Esophagus mucosa (tissue), 1 donor: ENCODE measurements at regions not wholly inside any gene's neighbourhood (a gene's known extent, or its start where the extent isn't known, plus 50 kb on each side); places are given as distances from the start of the nearest gene placed in this dataset.

Experiments
- ATAC-seq: fragments of 200-7000 bp; cut with Tn5 transposase; one replicate; pipeline ENCODE4 v1.9.1; 2020
- donor health status: DM: yes; HTN: yes; CAD: no.

GRCh38 chr2:3099860-3100234, 277.8 kb downstream of the EIPR1 start:
- ATAC-seq, result no peak

GRCh38 chr2:3099145-3099859, 278.3 kb downstream of the EIPR1 start:
- ATAC-seq, result peak; percentile 65

GRCh38 chr2:3098231-3098630, 279.4 kb downstream of the EIPR1 start:
- ATAC-seq, result no peak

- no peak for ATAC-seq
These were observed 279.8 kb downstream of the EIPR1 start for GRCh38 chr2:3097804-3098203.

GRCh38 chr2:3094999-3095958, 282.3 kb downstream of the EIPR1 start:
- no peak for ATAC-seq

- ATAC-seq, result no peak
These were observed 283.3 kb downstream of the EIPR1 start for GRCh38 chr2:3094318-3094717.

GRCh38 chr2:3091696-3092095, 285.9 kb downstream of the EIPR1 start:
- ATAC-seq, result no peak

GRCh38 chr2:3082705-3083104, 294.9 kb downstream of the EIPR1 start:
- ATAC-seq, result no peak

GRCh38 chr2:3079959-3080948, 297.4 kb downstream of the EIPR1 start:
- ATAC-seq, result no peak

- ATAC-seq, result no peak
These were observed 298.2 kb downstream of the EIPR1 start for GRCh38 chr2:3079466-3079865.

GRCh38 chr2:3078684-3079083, 298.9 kb downstream of the EIPR1 start:
- no peak for ATAC-seq

GRCh38 chr2:3076848-3077642, 300.6 kb downstream of the EIPR1 start:
- ATAC-seq, result no peak

- ATAC-seq, result no peak
These were observed 301.7 kb downstream of the EIPR1 start for GRCh38 chr2:3075991-3076340.

- no peak for ATAC-seq
These were observed 302.2 kb downstream of the EIPR1 start for GRCh38 chr2:3075316-3075990.

GRCh38 chr2:3073704-3074103, 303.9 kb downstream of the EIPR1 start:
- ATAC-seq, result no peak

- ATAC-seq, result no peak
These were observed 304.5 kb downstream of the EIPR1 start for GRCh38 chr2:3073041-3073595.

- no peak for ATAC-seq
These were observed 305.8 kb downstream of the EIPR1 start for GRCh38 chr2:3071685-3072263.

GRCh38 chr2:3066831-3067230, 310.8 kb downstream of the EIPR1 start:
- no peak for ATAC-seq

GRCh38 chr2:3065928-3066327, 311.7 kb downstream of the EIPR1 start:
- no peak for ATAC-seq

- no peak for ATAC-seq
These were observed 314.9 kb downstream of the EIPR1 start for GRCh38 chr2:3062476-3063260.
